OCI-M2 (cell line): ENCODE measurements at regions not wholly inside any gene's neighbourhood (a gene's known extent, or its start where the extent isn't known, plus 50 kb on each side); places are given as distances from the start of the nearest gene placed in this dataset.
"Not testable (repeated sequence)": the region's sequence is repeated elsewhere in the genome, so short reads cannot be mapped to it uniquely, and the experiment has no call there.

Experiments
- DNase-seq: peaks from one replicate; lab custom pipeline; 2025; ENCODE audit not compliant: unreplicated experiment; lab: John Stamatoyannopoulos, UW

DNA sequence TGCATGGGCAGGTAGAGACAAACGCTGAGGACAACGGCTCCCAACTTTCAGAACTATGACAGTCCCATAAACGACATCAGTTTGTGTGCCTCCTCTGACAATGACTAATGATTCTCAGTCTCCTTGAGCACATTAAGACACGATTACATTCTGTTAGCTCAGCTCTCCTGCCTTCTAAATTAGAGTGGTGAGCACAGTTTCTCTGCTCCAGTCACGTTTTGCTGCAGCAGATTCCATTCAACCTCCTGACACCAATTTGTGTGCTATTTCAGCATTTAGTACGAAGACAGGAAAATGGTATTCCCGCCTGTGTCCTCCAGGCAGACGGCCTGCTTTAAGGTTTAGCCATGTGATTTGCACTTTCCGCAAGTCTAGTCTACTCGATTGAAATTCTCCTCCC, 458.4 kb upstream of the CFAP20DC start:
- no peak for DNase-seq

DNA sequence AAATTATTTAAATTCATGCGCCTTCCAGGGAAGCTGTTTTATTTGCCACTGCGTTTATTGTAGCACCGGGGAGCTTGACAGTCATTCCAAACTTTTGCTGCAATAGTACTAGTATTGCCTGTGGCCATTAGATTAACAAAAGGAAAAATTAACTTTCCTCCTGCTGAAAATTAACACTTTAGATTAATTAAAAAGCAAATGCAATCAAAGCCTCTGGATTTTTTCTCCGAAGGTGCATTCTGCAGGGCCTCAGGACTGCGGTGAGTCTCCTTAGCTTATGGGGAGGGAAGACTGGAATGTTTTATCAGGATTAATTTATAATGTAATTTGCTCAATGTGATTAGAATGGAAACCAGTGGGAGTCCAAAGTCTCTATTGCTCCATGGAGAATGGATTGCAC, 456.4 kb upstream of the CFAP20DC start:
- DNase-seq = no peak

DNA sequence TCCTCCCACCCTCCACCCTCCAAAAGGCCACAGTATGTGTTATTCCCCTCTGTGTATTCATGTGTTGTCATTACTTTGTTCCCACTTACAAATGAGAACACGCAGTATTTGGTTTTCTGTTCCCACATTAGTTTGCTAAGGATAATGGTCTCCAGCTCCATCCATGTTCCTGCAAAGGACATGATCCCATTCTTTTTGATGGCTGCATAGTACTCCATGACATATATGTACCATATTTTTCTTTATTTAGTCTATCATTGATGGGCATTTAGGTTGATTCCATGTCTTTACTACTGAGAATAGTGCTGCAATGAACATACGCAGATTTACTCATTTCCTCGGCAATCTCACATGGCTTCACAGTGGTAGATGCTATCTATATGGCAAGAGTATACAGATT, 453.6 kb upstream of the CFAP20DC start:
- DNase-seq = no peak

DNA sequence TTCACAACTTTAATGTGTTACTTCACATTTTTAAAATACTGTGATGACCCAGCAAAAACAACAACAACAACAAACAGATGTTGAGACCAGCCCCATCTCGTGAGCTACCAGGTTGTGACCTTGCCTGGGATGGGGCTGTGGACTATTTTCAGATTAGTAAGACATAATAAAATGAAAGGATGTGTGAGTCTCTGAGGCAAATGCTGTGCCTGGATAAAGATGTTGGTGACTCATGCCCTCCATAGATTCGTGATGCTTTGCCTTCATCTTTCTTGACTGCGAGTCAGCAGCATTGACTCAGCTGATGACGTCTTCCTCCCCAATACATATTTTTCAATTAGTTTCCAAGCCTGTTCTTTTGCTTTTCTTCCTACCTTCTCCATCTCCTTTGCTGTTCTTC, 453.0 kb upstream of the CFAP20DC start:
- DNase-seq = no peak

DNA sequence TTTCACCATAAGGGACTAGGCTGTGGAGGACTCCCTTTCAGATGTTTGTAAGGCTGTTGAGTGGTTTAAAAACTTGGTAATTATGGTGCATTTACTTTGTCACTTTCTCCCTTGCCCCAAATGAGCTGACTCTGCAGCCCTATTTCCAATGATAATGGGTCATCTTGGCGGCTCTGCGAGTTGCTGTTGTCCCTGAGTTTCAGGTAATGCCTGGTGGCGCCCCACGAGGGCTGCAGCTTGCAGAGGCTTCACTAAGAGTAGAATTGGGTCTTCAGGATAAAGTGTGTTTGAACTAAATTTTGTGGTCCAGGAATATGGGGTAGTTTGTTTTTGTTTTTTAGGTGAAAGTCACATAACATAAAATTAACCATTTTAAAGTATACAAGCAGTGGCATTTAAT, 450.1 kb upstream of the CFAP20DC start:
- no peak for DNase-seq

DNA sequence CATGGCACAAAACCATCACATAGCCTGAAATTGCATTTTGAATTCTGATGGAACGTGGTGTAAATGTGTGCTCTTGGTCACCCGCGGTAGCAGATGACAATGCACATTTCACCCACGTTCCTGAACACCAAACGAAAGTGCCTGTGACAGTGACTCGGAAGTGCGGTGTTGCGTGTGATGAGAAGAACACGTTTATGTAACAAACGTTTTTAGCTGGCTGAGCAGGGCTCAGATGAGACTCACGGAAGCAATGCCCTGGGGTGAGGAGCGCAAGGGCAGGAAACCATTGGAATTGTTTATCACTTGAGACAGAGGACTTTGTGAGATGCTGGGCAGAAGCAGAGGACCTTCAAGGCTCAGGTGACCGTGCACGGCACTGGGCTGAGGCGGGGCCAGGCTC, 449.2 kb upstream of the CFAP20DC start:
- no peak for DNase-seq

DNA sequence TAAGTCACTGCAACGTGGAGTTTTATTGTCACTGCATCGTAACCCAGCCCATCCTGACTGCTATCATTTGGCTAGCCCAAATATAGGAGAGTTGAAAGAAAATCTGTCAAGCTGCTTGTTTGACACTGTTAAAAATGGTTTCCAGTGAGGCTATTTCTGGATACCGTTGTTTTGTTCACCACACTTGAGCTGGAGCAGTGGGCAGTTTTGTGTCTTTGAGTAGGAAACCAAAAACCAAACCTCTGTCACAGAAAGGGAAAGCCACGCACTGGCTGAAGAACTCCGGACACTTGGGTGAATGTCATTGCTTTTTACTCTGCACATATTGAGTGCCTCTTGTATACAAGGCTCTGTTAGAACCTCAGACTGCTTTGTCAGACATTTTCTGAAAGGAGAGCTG, 446.4 kb upstream of the CFAP20DC start:
- DNase-seq = no peak

DNA sequence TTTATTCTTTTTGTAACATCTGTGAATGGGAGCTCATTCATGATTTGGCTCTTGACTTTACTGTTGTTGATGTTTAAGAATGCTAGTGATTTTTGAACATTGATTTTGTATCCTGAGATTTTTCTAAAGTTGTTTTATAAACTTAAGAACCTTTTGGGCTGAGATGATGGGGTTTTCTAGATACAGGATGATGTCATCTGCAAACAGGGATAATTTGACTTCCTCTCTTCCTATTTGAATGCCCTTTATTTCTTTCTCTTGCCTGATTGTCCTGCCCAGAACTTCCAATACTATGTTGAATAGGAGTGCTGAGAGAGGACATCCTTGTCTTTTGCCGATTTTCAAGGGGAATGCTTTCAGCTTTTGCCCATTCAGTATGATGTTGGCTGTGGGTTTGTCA, 445.1 kb upstream of the CFAP20DC start:
- not testable (repeated sequence) for DNase-seq

DNA sequence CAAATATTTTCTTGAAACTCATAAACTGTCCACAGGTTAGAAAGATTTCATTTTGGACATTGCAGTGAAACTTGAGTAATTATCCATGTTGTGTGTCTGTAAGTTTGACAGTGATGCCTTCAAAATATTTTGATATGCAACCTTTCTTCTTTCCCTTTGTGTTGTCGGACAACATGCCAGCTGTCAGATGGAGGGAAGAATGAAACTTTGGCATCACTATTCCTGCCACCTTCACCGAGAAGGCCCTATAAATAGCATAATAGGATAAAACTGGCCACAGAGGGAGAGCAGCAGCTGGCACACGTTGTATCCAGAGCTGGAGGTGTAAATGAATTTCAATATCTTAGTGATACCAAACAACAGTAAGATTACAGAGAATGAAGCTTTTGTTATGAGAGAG, 436.7 kb upstream of the CFAP20DC start:
- no peak for DNase-seq

DNA sequence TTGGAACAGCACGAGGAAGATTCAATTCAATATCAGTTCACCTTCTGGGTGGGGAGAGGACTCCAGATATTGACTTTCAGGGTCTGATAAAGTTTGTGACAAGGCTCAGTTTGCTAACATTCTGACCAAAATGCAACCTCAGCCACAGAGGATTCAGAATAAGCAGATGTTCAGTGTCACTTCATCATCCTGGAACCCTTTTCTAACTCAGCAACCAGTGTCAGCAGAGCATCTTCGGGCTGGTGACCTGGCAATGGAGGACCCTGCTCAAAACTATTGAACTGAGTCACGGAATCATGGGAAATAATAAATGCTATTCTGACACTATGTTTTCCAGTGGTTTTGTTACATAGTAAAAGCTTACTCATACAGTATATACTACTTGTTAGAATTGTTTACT, 433.4 kb upstream of the CFAP20DC start:
- DNase-seq = no peak

DNA sequence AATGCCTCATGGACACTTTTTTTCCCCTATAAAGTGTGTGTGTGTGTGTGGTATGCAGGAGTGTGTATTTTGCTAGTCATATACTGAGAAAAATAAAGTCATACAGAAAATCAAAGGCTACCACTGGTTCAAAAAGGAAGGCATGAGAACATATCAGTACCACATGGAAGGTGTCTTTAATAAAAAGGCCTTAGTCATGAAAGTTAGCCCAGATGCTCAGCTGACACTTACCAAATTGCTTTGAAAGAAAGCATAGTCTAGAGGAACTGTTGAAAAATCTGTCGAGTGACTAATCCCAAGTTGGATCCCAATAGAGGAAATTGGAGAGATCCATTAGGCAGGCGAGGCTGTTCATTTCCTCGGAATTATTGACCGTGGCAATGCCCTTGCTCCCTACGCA, 432.9 kb upstream of the CFAP20DC start:
- no peak for DNase-seq

DNA sequence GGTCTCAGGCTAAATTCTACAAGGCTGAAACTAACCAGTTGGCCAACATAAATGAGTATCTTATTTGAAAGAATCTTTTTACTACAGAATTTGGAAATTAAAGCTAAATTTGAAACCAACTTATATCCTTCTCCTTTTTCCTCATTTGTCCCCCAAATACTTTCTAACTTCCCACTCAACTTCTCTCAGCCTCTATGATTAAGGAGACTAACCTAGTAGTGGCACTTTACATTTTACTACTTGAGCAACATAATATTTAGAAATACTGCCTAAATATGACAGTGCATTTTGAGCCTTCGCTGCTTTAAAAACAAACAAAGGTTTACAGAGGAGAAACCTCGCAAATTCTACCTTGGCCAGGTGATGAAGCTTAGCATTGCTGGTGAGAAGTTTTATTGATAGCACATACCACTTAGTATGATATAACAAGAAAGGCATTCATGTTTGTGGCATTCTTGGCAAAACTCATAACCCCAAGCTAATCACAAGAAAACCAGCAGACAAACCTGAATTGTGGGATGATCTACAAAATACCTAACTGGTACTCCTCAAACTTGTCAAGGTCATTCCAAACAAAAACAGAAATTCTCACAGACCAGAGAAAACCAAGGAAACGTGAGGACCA, 432.1 kb upstream of the CFAP20DC start:
- DNase-seq = no peak

DNA sequence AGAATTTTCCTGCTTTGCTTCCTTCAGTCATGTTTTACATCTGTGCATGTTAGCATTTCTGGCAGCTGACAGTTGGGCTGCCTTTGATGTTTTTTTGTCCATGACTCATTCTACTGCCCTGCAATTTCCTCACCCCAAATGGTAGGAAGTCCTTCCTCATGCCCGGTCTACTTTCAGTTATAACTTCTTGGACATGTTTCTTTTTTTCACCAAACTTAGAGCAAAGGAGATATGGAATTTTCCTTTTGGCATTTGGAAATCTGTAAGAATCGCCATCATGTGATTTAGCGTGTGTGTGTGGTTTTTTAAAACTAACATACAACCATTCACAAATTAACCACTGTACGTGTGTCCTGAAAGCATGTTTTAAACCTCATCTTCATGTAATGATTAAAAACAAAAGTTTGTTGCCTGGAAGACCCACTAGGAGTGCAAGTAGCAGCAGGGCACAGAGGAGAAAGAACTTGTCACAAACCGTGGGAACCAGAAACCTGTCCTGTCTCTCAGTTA, 430.7 kb upstream of the CFAP20DC start:
- no peak for DNase-seq

DNA sequence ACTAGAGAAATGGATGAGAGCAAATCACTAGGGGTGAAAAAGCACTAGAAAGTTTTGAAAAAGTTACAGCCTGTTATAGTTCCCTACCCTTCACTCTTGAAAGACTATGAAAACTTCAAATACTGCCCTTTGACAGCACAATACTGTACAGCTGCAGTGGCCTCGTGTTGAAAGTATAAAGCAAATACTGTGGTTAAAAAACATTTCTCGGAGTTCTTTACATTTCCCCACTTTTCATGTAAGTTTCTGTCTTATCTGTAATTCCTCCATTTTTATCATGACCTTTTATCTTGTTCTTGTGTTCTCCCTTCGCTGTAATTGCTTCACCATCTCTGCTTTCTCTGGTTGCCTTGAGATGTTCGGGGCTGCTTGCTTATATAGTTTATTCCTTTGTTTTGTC, 423.8 kb upstream of the CFAP20DC start:
- DNase-seq = no peak

DNA sequence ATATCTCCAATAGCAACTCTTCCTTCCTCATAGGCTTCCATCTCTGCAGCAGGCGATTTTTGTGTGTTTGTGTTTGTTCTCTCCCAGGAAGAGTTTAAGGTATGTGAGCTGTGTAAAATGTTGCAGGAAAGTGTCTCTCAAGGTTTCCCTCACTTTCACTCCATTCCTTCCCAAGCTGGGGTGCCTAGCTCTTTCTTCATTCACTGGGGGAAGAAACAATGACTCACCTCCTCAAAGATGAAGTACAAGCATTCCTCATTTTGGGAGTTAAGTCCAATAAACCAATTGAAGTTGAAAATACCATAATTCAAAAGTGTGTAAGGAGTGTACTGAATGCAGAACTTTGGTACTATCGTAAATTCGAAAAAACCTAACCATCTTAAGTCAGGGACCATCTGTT, 422.7 kb upstream of the CFAP20DC start:
- DNase-seq = no peak

DNA sequence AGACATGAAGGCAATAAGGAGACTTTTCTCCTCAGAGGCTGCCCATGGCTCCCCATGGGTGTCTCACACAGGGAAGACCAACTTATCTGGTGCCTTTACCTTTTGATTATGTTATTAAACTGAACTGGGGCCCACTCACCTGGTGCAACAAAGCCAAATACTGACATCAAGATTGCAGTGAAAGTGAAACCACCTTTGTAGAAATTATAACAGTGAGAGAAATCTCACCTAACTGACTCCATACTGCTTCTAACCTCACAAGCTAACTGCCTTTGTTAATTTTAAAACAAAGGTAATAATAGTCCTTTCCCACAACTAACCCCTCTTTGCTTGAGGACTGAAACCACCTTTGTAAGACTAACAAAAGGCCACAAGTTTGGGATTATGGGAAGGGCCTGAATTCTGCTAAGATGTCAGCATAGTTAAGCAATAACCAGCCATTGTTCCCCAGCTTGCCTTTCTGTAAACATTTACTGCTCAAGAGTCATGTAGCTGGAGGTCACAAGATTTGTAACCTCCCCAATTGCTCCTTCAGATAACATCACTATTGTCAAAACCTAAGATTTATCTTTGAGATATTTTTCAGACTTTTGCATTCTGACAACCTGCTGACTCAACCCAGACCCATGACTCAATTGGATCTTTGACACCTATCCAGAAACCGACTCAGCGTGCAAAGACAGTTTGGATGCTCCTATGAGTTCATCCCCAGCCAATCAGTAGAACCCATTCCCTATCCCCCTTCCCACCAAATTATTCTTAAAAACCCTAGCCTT, 420.3 kb upstream of the CFAP20DC start:
- DNase-seq = no peak

DNA sequence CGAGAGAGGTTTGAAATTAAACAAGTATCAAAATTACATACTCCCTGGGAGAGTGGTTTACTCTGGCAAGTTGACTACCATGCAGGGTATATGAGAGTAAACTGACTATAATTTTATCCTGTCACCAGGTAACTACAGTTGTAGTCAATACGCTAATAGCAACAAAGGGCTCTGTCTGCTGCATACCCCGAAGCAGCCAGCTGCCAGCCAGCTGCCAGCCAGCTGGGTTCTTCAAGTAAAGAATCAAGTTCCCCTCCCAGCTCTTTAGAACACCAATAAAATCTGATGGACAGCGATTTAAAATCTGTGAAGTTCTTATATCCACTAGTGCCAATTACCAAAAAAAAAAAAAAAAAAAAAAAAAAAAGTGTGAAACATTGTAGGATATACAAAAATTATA, 417.7 kb upstream of the CFAP20DC start:
- no peak for DNase-seq

DNA sequence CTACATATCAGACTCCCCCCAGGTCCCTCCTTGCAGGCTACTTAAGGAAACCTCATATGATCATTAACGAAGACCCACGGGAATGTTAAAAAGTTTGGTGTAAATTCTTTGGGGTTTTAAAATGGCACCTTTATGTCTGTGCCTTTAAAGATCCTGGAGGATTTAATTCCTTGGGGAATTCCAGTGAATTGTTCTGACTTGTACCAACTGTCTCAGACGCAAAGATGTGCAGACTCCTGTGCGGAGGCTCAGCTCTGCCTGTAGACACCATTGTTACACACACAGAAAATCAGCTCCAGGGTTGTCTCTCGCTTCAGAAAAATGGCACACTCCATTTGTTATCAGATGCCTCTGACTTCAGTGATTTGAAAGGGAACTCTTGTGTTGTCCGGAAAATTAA, 414.4 kb upstream of the CFAP20DC start:
- no peak for DNase-seq

DNA sequence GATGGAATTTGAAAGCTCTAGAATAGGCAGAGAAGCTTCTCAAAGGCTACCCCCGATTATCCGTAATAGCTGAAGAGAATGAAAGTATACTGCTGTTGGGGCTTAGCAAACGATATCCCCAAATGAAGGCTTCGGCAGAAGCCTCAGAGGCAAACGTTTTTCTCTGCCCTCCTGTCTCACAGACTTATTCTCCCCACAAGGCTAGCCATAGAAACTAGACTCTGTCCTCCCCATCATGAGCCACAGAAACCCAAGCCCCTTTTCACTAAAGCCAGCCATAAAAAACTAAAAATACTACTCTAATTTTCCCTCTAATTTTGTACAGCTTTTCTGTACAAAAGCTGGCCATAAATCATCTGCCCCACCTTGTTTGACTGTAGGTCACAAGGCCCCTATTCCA, 413.4 kb upstream of the CFAP20DC start:
- DNase-seq = no peak

DNA sequence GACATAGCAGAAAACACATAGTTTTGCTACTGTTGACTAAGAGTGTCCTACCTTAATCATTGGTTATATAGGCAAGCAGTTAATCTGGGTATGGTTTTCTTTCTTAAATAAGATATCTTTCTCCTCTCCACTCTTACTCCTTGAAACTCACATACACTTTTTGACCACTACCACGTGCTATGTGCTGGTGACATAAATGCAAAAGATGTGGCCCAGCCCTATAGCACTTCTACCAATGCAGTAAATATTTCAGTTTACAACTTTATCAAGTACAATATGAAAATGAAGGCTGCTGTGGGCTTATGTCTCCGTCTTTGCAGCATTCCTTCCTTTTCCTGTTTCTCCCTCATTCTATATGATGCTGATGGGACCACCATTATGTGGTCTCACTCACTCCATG, 410.2 kb upstream of the CFAP20DC start:
- no peak for DNase-seq

DNA sequence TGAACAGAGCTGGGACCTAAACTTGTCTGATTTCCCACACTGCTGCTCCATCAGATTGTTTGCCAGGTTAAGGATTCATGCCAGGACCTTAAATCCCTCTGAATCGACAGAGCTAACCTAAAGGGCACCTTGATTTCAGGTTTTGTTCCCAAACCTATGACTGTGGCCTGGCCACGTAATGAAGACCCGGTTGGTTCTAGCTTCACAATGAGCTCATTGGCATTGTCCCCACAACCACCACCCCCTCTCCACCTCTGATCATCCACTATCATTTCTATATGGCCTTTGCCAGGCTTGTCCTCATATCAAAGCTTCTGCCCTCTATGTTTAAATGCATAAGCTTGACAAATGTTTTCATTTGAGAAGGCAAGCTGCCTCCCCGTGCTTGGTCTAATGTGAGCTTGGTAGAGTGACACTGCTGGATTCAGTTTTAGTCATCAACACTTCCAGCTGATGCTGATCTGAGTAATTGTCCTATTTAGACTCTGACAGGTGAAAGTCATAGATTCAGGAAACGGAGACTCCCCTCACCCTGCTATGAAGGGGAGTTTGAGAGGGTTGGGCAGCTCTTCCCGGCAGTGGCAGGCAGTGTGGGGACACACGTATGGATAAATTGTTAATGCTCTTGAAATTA, 407.1 kb upstream of the CFAP20DC start:
- no peak for DNase-seq
